Liver (tissue), 2 donors: ENCODE measurements at regions not wholly inside any gene's neighbourhood (a gene's known extent, or its start where the extent isn't known, plus 50 kb on each side); places are given as distances from the start of the nearest gene placed in this dataset.

Source experiments
- FOXA1 ChIP-seq: IDR thresholded peaks from 2 replicates; pipeline ENCODE4 v1.6.1; 2016; ENCODE audit warnings: antibody characterized with exemption
- MAX ChIP-seq: IDR thresholded peaks from 2 replicates; pipeline ENCODE4 v1.6.1; 2016; ENCODE audit warnings: antibody characterized with exemption
- TF ChIP-seq, protein P1 (sequence below): fragments of 150-350 bp; IDR thresholded peaks from 2 replicates; pipeline ENCODE4 v1.5.1; 2017; ENCODE audit warnings: improper control_type of control experiment, low read depth, low read length; ENCODE audit not compliant: missing input control
- donor health status: healthy.

DNA sequence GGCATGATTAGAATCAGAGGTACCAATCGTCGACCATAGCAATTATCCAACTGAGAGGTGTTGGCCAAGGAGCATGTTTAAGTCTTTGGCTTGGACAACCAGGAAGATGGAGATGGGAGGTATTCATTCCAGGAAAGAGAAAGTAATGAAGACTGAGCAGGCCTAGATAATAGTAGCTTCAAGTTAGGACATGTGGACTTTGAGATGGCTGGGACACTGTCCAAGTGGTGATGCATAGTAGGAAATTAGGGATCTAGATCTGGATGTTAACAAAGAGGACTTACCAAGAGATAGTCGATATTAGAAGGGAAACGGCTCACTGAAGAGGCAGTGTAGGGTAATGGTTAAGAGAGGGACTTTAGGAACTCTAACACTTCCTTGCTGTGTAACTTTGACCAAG, 266.7 kb downstream of the FAM76B start:
- TF ChIP-seq, protein P1, sequence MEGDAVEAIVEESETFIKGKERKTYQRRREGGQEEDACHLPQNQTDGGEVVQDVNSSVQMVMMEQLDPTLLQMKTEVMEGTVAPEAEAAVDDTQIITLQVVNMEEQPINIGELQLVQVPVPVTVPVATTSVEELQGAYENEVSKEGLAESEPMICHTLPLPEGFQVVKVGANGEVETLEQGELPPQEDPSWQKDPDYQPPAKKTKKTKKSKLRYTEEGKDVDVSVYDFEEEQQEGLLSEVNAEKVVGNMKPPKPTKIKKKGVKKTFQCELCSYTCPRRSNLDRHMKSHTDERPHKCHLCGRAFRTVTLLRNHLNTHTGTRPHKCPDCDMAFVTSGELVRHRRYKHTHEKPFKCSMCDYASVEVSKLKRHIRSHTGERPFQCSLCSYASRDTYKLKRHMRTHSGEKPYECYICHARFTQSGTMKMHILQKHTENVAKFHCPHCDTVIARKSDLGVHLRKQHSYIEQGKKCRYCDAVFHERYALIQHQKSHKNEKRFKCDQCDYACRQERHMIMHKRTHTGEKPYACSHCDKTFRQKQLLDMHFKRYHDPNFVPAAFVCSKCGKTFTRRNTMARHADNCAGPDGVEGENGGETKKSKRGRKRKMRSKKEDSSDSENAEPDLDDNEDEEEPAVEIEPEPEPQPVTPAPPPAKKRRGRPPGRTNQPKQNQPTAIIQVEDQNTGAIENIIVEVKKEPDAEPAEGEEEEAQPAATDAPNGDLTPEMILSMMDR, result no peak
- no peak for TF ChIP-seq MAX
- no peak for TF ChIP-seq FOXA1
